ENCODE measurements at regions not wholly inside any gene's neighbourhood (a gene's known extent, or its start where the extent isn't known, plus 50 kb on each side); places are given as distances from the start of the nearest gene placed in this dataset.

DNA sequence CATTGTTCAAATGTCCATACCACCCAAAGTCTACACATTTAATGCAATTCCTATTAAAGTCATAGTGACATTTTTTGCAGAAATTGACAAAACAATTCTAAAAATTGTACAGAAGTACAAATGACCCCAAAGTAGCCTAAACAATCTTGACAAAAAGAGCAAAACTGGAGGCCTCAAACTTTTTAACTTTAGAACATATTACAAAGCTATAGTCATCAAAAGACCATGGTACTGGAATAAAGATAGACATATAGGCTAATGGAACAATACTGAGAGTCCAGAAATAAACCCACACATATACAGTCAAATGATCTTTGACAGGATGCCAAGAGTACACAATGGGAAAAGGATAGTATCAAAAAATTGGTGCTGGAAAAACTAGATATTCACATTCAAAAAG is 213.2 kb upstream of the SAMSN1 start:
- DNase-seq: no peak
- no peaks in the 10 kb centered on the region for H3K9me3 ChIP-seq (ENCODE audit: insufficient read depth, low read depth)
- POLR2A ChIA-PET (ENCODE audit: unreplicated experiment): no interaction called here
- no peaks in the 10 kb centered on the region for H3F3A ChIP-seq (ENCODE audit: insufficient read depth, low read depth)
- no peaks in the 10 kb centered on the region for H3K79me2 ChIP-seq (ENCODE audit: low read depth)
- H3K4me1 ChIP-seq (replicated peaks; ENCODE audit: insufficient read depth): no peaks in the 10 kb centered on the region
- H3K4me2 ChIP-seq: no peak overlapping the region
- intact Hi-C loops (cut with micrococcal nuclease; ENCODE audit: unreplicated experiment): no loop called here
- H3K27ac ChIP-seq: no peak overlapping the region
- no peak for TF ChIP-seq EZH2 (IDR thresholded peaks at IDR 0.05; ENCODE audit: low read depth)
- TF ChIP-seq, protein P1, sequence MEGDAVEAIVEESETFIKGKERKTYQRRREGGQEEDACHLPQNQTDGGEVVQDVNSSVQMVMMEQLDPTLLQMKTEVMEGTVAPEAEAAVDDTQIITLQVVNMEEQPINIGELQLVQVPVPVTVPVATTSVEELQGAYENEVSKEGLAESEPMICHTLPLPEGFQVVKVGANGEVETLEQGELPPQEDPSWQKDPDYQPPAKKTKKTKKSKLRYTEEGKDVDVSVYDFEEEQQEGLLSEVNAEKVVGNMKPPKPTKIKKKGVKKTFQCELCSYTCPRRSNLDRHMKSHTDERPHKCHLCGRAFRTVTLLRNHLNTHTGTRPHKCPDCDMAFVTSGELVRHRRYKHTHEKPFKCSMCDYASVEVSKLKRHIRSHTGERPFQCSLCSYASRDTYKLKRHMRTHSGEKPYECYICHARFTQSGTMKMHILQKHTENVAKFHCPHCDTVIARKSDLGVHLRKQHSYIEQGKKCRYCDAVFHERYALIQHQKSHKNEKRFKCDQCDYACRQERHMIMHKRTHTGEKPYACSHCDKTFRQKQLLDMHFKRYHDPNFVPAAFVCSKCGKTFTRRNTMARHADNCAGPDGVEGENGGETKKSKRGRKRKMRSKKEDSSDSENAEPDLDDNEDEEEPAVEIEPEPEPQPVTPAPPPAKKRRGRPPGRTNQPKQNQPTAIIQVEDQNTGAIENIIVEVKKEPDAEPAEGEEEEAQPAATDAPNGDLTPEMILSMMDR (conservative IDR thresholded peaks at IDR 0.05): no peak
- H3K4me3 ChIP-seq: no peak overlapping the region
- CTCF ChIA-PET: no interaction called here
- H2AFZ ChIP-seq: no peak overlapping the region
- no peaks in the 10 kb centered on the region for H3K27me3 ChIP-seq (ENCODE audit: insufficient read depth, low read depth)
- H3K9me2 ChIP-seq (ENCODE audit: insufficient read depth): no peaks in the 10 kb centered on the region; the same call in 1 of the 2 replicates
- BruUV-seq (replicated peaks): no TSS peak
- H3K36me3 ChIP-seq (ENCODE audit: low read depth): no peaks in the 10 kb centered on the region
- H4K20me1 ChIP-seq (ENCODE audit: insufficient read depth): no peaks in the 10 kb centered on the region

DNA sequence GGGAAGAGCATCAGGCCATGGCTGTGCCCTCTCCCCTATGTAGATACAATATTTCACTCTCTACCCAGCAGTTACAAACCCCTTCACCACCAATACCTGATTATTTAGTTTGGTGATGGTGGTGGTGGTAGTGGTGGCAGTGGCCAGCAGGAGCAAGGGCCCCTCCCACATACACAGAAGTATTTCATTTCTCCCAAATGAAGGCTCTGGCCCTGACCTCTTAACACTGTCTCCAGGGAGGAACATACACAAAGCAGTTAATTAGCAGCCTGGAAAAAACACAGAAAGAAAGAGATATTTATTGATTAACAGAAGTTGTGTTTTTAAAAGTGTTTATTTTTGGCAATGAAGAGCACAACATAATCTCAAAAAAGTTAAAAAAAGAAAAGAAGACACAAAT is 212.7 kb upstream of the SAMSN1 start:
- Histone ChIP-seq H3K79me2 (ENCODE audit: low read depth) (no peaks in the 10 kb centered on the region), H3F3A (ENCODE audit: insufficient read depth, low read depth) (no peaks in the 10 kb centered on the region), H3K4me2 (no peak overlapping the region), H4K20me1 (ENCODE audit: insufficient read depth) (no peaks in the 10 kb centered on the region), H3K9me2 (ENCODE audit: insufficient read depth) (no peaks in the 10 kb centered on the region; the same call in 1 of the 2 replicates), H3K27ac (no peak overlapping the region), H2AFZ (no peak overlapping the region), H3K36me3 (ENCODE audit: low read depth) (no peaks in the 10 kb centered on the region), H3K4me1 (replicated peaks; ENCODE audit: insufficient read depth) (no peaks in the 10 kb centered on the region), H3K4me3 (no peak overlapping the region), H3K9me3 (ENCODE audit: insufficient read depth, low read depth) (no peaks in the 10 kb centered on the region), H3K27me3 (ENCODE audit: insufficient read depth, low read depth) (no peaks in the 10 kb centered on the region)
- TF ChIP-seq, protein P1 (conservative IDR thresholded peaks at IDR 0.05): no peak
- no peak for TF ChIP-seq EZH2 (IDR thresholded peaks at IDR 0.05; ENCODE audit: low read depth)
- DNase-seq: no peak
- no TSS peak for BruUV-seq (replicated peaks)
- ChIA-PET POLR2A (ENCODE audit: unreplicated experiment) (no interaction called here), CTCF (no interaction called here)
- intact Hi-C loops (cut with micrococcal nuclease; ENCODE audit: unreplicated experiment): no loop called here

DNA sequence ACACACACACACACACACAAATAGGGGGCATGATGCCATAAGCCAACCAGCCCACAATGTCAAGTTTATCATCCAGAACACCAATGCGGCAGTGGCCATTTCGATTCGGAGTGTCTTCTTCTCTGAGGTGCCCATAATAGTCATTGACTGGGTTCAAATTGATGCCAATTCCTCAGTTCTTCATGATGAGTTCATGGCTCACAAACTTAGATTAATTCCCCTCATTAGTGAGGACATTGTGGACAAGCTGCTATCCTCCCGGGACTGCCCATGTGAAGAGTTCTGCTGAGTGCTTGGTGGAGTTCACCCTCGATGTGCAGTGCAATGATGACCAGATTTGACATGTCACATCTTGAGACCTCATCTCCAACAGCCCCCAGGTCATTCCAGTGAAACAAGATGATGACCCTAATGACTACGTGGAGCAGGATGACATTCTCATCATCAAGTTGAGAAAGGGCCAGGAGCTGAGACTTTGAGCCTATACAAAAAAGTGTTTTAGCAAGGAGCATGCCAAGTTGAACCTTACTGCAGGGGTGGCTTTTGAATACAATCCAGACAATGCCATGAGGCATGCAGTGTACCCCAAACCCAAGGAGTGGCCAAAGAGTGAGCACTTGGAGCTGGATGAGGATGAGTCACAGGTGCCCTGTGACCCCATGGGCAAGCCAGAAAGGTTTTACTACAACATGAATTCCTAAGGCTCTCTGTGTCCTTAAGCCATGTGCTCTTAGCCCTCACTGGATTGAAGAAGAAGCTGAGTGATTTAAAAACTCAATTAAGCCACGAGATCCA is 211.6 kb upstream of the SAMSN1 start:
- Histone ChIP-seq H3F3A (ENCODE audit: insufficient read depth, low read depth) (no peaks in the 10 kb centered on the region), H3K4me2 (no peak overlapping the region), H3K36me3 (ENCODE audit: low read depth) (no peaks in the 10 kb centered on the region), H3K9me2 (ENCODE audit: insufficient read depth) (no peaks in the 10 kb centered on the region; the same call in 1 of the 2 replicates), H4K20me1 (ENCODE audit: insufficient read depth) (no peaks in the 10 kb centered on the region), H3K4me1 (replicated peaks; ENCODE audit: insufficient read depth) (no peaks in the 10 kb centered on the region), H3K79me2 (ENCODE audit: low read depth) (no peaks in the 10 kb centered on the region), H3K27me3 (ENCODE audit: insufficient read depth, low read depth) (no peaks in the 10 kb centered on the region), H3K27ac (no peak overlapping the region), H2AFZ (no peak overlapping the region), H3K9me3 (ENCODE audit: insufficient read depth, low read depth) (no peaks in the 10 kb centered on the region), H3K4me3 (no peak overlapping the region)
- intact Hi-C loops (cut with micrococcal nuclease; ENCODE audit: unreplicated experiment): no loop called here
- ChIA-PET CTCF (no interaction called here), POLR2A (ENCODE audit: unreplicated experiment) (interaction anchor here (0.6 kb wide), 1 partner anchor 795 kb away, joined by 4 read pairs; no protein-coding TSS in a partner anchor)
- DNase-seq: no peak
- BruUV-seq (replicated peaks): no TSS peak
- TF ChIP-seq, protein P1 (conservative IDR thresholded peaks at IDR 0.05): no peak
- no peak for TF ChIP-seq EZH2 (IDR thresholded peaks at IDR 0.05; ENCODE audit: low read depth)
